IPS DF 6.9 (cell line): ENCODE measurements at regions not wholly inside any gene's neighbourhood (a gene's known extent, or its start where the extent isn't known, plus 50 kb on each side); places are given as distances from the start of the nearest gene placed in this dataset.

Experiments
- DNase-seq: peaks from one replicate; pipeline ENCODE4 v3.0.0-alpha.2; 2013; ENCODE audit warnings: low read depth, low spot score
- H3K27ac ChIP-seq: one replicate; pipeline ENCODE4 v1.5.1; 2013; ENCODE audit warnings: low read length, control low read depth
- H3K27me3 ChIP-seq: 2 replicates; pipeline ENCODE4 v1.6.1; 2013; ENCODE audit warnings: mild to moderate bottlenecking, low read length; ENCODE audit not compliant: control insufficient read depth, insufficient read depth
- H3K36me3 ChIP-seq: 2 replicates; pipeline ENCODE4 v1.6.1; 2013; ENCODE audit warnings: low read length; ENCODE audit not compliant: control insufficient read depth, insufficient read depth
- H3K4me1 ChIP-seq: 2 replicates; pipeline ENCODE4 v1.6.1; 2013; ENCODE audit warnings: low read length; ENCODE audit not compliant: control insufficient read depth, insufficient read depth
- H3K4me3 ChIP-seq: 2 replicates; pipeline ENCODE4 v1.5.1; 2013; ENCODE audit warnings: mild to moderate bottlenecking, low read length
- H3K9me3 ChIP-seq: 2 replicates; pipeline ENCODE4 v1.6.1; 2013; ENCODE audit warnings: low read length, inconsistent platforms; ENCODE audit not compliant: control insufficient read depth, insufficient read depth
- WGBS: extraction: QIAGEN DNeasy Blood & Tissue Kit; methylation state at CpG from one replicate; pipeline ENCODE4 v1.1.7; 2013; ENCODE audit warnings: mixed read lengths, missing lambda C conversion rate; ENCODE audit not compliant: insufficient read length, insufficient coverage; 5-methylcytosine and 5-hydroxymethylcytosine counted together

DNA sequence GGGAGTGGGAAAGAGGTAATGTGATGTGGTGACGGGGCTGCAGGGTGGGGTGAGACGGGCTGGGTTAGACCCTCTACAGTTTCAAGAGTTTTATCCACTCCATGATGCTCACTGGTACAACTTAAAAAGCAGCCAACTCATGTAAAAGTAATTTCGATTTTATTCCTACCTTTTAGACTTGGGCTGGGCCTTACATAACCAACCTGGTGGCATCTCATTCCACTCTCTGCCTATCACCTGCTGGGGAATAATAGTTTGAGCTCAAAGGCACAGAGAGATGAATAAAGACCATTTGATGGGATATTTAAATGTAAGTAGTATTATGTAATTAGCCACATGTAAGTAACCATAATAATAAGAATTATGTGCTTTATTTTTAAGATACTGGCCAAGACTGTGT is 366.0 kb upstream of the RNF32 start:
- Histone ChIP-seq H3K4me1 (no peaks in the 10 kb centered on the region), H3K27ac (no peak overlapping the region), H3K36me3 (no peaks in the 10 kb centered on the region), H3K4me3 (no peak overlapping the region), H3K9me3 (peaks cover 11% of the 10 kb centered on the region), H3K27me3 (no peaks in the 10 kb centered on the region)
- no CpG with 5 or more reads among the region's 3 CpGs for WGBS
- DNase-seq, result no peak

DNA sequence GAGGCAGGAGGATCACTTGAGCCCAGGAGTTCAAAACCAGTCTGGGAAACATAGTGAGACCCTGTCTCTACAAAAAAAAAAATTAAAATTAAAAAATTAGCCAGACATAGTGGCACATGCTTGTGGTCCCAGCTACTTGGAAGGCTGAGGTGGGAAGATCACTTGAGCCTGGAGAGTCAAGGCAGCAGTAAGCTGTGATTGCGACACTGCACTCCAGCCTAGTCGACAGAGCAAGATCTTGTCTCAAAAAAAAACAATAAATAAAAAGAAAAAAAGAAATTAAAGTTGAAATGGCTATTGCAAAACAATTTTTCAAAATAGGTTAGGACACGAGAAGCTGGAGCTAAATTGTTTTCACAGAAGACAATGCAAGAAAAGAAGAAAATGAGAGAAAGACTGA is 379.0 kb upstream of the RNF32 start:
- peaks cover 11% of the 10 kb centered on the region for H3K9me3 ChIP-seq
- no CpG with 5 or more reads among the region's 3 CpGs for WGBS
- H3K36me3 ChIP-seq, result no peaks in the 10 kb centered on the region

DNA sequence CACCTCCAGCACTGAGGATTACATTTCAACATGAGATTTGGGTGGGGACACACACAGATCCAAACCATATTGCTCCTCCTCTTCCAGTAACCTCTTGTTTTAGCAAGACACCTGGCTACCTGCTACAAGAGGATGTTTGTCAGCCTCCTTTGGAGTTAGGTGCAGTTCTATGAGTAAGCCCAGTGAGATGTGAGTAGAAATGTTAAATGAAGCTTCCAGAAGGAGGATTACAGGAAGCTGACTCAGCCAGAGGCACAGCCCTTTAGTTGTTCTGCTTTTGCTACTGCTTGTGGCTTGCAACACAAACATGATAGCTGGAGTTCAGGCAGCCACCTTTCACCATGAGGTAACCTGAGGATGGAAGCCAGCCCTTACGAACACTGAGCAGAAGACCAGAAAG is 382.7 kb upstream of the RNF32 start:
- H3K4me3 ChIP-seq, result no peak overlapping the region
- no peak overlapping the region for H3K27ac ChIP-seq
- no peaks in the 10 kb centered on the region for H3K4me1 ChIP-seq
- no peak for DNase-seq
- WGBS, result no CpG with 5 or more reads among the region's 1 CpG
- H3K36me3 ChIP-seq, result no peaks in the 10 kb centered on the region
- peaks cover 18% of the 10 kb centered on the region for H3K9me3 ChIP-seq
- no peaks in the 10 kb centered on the region for H3K27me3 ChIP-seq

More for the DNA sequence above, 379.0 kb upstream of the RNF32 start:
- H3K27ac ChIP-seq, result no peak overlapping the region
- no peak overlapping the region for H3K4me3 ChIP-seq
- DNase-seq, result no peak
- no peaks in the 10 kb centered on the region for H3K27me3 ChIP-seq
- no peaks in the 10 kb centered on the region for H3K4me1 ChIP-seq

DNA sequence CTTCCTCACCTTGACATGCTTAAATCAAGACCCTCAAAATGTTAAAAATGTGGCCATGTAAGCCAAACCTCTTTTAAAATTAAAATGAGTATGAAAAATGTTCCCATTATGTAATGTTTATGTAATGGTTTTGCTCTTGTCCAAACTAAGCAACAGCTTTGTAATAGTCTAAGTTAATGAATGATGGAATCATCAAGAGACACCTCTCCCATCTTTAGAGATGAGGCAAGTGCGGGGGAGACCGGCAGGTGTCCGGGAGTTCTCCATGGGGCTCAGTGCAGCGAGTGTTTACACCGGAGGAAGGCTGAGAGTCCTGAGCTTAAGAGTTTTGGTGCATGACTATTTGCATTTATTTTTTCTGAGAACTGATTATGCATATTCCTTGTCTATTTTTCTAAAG is 384.9 kb upstream of the RNF32 start:
- Histone ChIP-seq H3K36me3 (no peaks in the 10 kb centered on the region), H3K27ac (no peak overlapping the region), H3K27me3 (no peaks in the 10 kb centered on the region), H3K9me3 (peaks cover 24% of the 10 kb centered on the region), H3K4me1 (no peaks in the 10 kb centered on the region), H3K4me3 (no peak overlapping the region)
- no CpG with 5 or more reads among the region's 5 CpGs for WGBS
- DNase-seq, result no peak

DNA sequence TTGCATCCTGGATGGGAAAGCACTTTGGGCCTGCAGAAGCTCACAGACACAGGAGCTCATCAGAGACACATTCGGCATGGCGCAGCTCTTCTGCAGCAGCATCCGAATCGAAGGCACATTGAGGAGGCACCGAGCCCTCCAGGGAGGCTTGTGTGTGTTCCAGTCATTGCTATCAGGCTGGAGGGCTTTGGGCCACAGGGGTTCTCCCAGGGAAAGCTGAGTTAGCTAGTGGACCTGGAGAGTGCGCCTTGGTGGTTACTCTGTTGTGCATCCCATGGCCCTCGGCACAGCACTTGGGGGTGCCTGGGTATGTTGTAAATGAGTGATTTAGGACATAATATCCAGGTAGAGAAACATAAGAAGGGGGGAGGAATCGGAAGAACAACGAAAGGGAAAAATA is 388.7 kb upstream of the RNF32 start:
- H3K27me3 ChIP-seq, result no peaks in the 10 kb centered on the region
- no CpG with 5 or more reads among the region's 9 CpGs for WGBS

DNA sequence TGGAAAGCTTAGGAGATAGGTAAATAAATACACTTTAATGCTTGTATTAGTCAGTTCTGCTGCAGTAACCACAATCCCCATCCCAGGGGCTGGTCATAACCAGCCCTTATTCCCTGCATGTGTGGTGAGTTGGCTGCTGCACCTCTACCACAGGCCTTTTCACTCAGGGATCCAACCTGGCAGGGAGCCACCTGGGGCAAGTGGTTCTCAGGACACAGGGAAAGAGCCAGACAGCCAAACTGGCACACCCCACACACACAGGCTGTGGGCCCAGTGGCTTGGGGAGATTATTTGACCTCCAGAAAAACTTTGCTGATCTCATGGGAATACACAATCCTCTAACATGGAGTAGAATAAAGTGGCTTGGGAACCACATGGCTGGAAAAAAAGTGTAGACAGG is 400.0 kb upstream of the RNF32 start:
- no peak for DNase-seq
- H3K9me3 ChIP-seq, result peaks cover 19% of the 10 kb centered on the region
- no peak overlapping the region for H3K4me3 ChIP-seq
- H3K36me3 ChIP-seq, result no peaks in the 10 kb centered on the region; the same call in 1 of the 2 replicates
- H3K4me1 ChIP-seq, result no peaks in the 10 kb centered on the region
- no peaks in the 10 kb centered on the region for H3K27me3 ChIP-seq
- H3K27ac ChIP-seq, result no peak overlapping the region

More for the DNA sequence above, 388.7 kb upstream of the RNF32 start:
- Histone ChIP-seq H3K4me1 (no peaks in the 10 kb centered on the region), H3K36me3 (no peaks in the 10 kb centered on the region), H3K27ac (no peak overlapping the region), H3K9me3 (peaks cover 24% of the 10 kb centered on the region), H3K4me3 (no peak overlapping the region)
- DNase-seq, result no peak

DNA sequence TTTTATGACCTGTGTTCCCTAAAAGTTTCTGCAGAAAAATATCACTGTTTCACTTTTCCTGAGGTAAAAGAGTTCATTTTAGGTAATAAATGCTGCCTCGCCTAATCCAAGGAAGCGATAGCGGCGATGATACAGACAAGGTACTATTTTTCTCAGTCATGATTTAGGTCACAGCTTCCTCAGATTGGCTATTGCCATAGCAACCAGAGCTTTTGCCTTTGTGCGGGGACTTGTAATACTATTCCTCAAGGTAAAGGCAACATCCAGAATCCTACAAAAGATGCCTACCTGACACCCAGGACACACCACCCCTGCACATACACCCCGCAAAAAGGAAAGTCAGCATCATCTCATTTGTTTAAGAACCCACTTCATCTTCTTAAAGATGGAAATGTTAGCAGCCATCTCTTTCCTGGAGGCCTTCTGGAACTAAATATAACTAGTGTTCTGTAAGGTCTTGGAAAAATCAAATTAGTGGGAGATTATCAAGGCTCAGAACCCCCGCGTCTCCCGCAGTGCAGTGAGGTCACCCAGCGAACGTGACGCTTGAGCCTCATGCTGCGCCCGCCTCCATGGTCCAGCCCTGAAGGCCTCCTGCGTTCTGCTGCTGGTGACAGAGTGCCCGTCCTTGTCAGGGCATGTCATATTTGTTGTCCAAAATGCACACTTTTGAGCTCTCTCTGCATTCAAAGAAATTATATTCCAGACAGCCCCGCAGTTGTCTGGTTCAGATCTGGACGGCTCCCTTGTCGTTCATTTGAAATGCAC is 402.0 kb upstream of the RNF32 start:
- Histone ChIP-seq H3K27ac (no peak overlapping the region), H3K36me3 (no peaks in the 10 kb centered on the region; the same call in 1 of the 2 replicates), H3K27me3 (no peaks in the 10 kb centered on the region), H3K4me1 (no peaks in the 10 kb centered on the region), H3K9me3 (peaks cover 30% of the 10 kb centered on the region), H3K4me3 (no peak overlapping the region)
- DNase-seq, result no peak
- no CpG with 5 or more reads among the region's 19 CpGs for WGBS

DNA sequence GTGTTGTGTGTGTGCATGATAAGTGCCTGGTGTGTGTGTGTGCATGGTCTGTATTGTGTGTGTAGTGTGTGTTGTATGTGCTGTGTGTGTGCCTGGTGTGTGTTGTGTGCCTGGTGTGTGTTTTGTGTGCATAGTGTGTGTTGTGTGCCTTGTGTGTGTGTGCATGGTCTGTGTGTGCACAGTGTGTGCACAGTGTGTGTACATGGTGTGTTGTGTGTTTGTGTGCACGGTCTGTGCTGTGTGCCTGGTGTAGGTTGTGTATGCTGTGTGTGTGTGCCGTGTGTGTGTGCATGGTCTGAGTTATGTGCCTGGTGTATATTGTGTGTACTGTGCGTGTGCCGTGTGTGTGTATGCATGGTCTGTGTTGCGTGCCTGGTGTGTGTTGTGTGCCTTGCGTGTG is 403.0 kb upstream of the RNF32 start:
- Histone ChIP-seq H3K4me3 (no peak overlapping the region), H3K27me3 (no peaks in the 10 kb centered on the region), H3K9me3 (peaks cover 34% of the 10 kb centered on the region), H3K4me1 (no peaks in the 10 kb centered on the region), H3K36me3 (no peaks in the 10 kb centered on the region; the same call in 1 of the 2 replicates), H3K27ac (no peak overlapping the region)
- DNase-seq, result no peak
- no CpG with 5 or more reads among the region's 6 CpGs for WGBS

DNA sequence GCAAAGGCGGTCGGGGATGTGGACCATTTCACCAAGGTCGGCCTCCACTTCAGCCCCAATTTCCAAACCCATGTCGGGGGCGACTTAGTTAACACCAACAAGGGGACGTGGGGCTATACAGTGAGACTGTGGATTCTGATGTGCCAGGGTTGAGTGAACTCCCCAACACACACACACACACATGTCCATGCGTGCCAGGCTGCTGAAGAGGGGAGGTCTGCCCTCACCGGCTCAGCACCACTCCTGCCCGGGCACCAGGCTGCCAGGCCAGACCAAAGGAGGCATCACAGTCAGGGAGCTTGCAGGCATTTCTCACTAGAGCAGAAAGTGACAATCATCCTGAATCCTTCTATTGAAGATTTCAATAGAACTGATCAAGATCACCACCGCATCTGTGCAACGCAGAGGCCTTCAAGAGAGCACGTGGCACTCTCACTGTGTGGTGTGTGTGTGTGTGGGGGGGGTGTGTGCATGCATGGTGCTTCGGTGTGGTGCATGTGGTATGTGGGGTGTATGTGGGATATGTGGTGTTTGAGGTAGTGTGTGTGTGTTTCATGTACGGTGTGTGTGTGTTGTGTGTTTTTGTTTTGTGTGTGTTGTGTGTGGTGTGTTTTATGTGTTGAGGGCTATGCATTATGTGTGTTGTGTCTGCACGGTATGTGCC is 403.5 kb upstream of the RNF32 start:
- H3K4me1 ChIP-seq, result no peaks in the 10 kb centered on the region
- no peaks in the 10 kb centered on the region; the same call in 1 of the 2 replicates for H3K36me3 ChIP-seq
- H3K27me3 ChIP-seq, result no peaks in the 10 kb centered on the region
- DNase-seq, result no peak
- peaks cover 35% of the 10 kb centered on the region for H3K9me3 ChIP-seq
- WGBS, result 100% methylated on average over 2 of the region's 15 CpGs
- H3K27ac ChIP-seq, result no peak overlapping the region
- H3K4me3 ChIP-seq, result no peak overlapping the region

DNA sequence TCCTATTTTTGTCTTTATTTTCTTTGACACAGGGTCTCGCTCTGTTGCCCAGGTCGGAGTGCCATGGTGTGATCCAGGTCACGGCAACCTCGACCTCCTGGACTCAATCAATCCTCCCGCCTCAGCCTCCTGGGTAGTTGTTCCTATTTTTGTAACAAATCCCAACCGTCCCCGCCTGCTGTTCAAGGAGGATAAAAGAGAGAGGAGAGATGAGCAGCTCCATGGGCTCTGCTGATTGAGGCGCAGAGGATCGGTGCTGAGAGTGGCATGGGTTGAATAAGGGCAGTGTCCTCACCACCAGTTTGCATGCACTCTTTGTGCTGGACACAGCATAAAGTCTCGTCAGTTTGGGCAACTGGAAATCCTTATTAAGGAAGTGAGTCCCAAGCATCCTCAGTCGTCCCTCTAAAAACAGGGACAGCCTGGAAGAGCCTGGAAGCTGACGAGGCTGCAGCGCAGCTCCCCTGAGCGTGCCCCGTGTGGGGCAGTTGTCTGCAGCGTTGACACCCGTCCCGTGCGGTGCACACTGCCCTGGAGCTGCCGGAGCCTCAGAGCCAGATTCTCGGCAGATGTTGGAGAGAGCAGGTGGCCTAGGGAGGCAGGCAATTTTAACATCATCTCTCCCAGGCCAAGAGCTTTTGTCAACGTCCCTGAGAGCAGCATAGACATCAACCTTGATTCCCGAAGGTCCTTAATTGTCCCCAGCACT is 404.2 kb upstream of the RNF32 start:
- WGBS, result no CpG with 5 or more reads among the region's 23 CpGs
- no peak for DNase-seq
- Histone ChIP-seq H3K27me3 (no peaks in the 10 kb centered on the region), H3K4me3 (no peak overlapping the region), H3K27ac (no peak overlapping the region), H3K36me3 (no peaks in the 10 kb centered on the region; the same call in 1 of the 2 replicates), H3K9me3 (peaks cover 38% of the 10 kb centered on the region), H3K4me1 (no peaks in the 10 kb centered on the region)
